Left lung (tissue), 4 donors: ENCODE measurements at regions not wholly inside any gene's neighbourhood (a gene's known extent, or its start where the extent isn't known, plus 50 kb on each side); places are given as distances from the start of the nearest gene placed in this dataset.

Experiments used
- ATAC-seq: fragments of 200-7000 bp; cut with Tn5 transposase; one replicate; pipeline ENCODE4 v1.9.1; 2020; ENCODE audit warnings: moderate library complexity
- DNase-seq, 4 donors: peaks; one replicate each; pipeline ENCODE4 v3.0.0-alpha.2; 2013 to 2020
- H3K27ac ChIP-seq, 2 donors: fragments of 200-600 bp; sonication (generic) in 1 of 2; one replicate each; pipeline versions ENCODE4 v1.5.0 to v1.8.0; 2020 to 2021
- H3K27me3 ChIP-seq, 2 donors: fragments of 200-600 bp; sonication (generic) in 1 of 2; one replicate each; pipeline versions ENCODE4 v1.5.0 to v1.8.0; 2020 to 2021
- H3K36me3 ChIP-seq, 2 donors: fragments of 200-600 bp; sonication (generic) in 1 of 2; one replicate each; pipeline versions ENCODE4 v1.5.0 to v1.8.0; 2020 to 2021
- H3K4me1 ChIP-seq, 2 donors: fragments of 200-600 bp; one replicate each; pipeline ENCODE4 v1.8.0; 2021
- H3K4me3 ChIP-seq, 2 donors: fragments of 200-600 bp; sonication (generic) in 1 of 2; one replicate each; pipeline versions ENCODE4 v1.5.0 to v1.8.0; 2020 to 2021; ENCODE audit warnings: mild to moderate bottlenecking in 1 of 2
- H3K9me3 ChIP-seq, 2 donors: fragments of 200-600 bp; sonication (generic) in 1 of 2; one replicate each; pipeline versions ENCODE4 v1.5.0 to v1.8.0; 2020 to 2021
- CTCF ChIP-seq, 2 donors: fragments of 200-600 bp; sonication (generic) in 1 of 2; IDR thresholded peaks; one replicate each; pipeline versions ENCODE4 v1.5.0 to v1.8.0; 2021; ENCODE audit warnings: antibody characterized with exemption in 2 of 2
- intact Hi-C, 2 donors: fragments of 100-400 bp; cut with DNase I; formaldehyde crosslinking; loops; one replicate each; pipeline versions ENCODE4 v1.11.2 to v1.14.2; 2022
- donor health status: DM: no; HTN: yes; CAD: no.
- donor health status: DM: no; HTN: no; CAD: no.

DNA sequence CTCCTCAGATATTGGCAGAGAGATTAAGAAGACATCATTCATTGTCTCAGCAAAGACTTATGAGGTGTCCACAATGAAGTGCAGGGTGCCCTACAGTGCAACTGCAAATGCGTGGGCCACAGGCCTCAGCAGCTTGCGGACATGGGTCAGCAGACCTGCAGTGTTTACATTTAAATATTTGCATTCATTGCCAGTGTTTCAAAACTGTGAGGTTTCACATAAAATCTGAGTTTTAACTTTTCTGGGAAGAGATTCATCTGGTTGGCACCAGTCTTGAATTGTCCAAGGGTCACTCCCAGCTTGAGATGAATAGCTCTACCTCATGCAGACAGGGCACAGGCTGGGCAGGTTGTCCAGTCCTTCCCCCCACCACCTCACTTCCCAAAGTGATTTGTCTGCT, 286.8 kb upstream of the DUSP10 start:
- DNase-seq, result no peak
- TF ChIP-seq CTCF (IDR thresholded peaks at IDR 0.05), result no peak
- intact Hi-C loops, result no loop called here

GRCh38 chr1:222028116-222028515, 286.2 kb upstream of the DUSP10 start:
- Histone ChIP-seq H3K4me3 (no peak overlapping the region), H3K36me3 (no peaks in the 10 kb centered on the region), H3K27ac (no peak overlapping the region), H3K4me1 (no peaks in the 10 kb centered on the region), H3K27me3 (no peaks in the 10 kb centered on the region), H3K9me3 (no peaks in the 10 kb centered on the region)
- DNase-seq, result no peak
- TF ChIP-seq CTCF (IDR thresholded peaks at IDR 0.05), result no peak
- intact Hi-C loops, result no loop called here
- ATAC-seq, result no peak

More for the DNA sequence above, 286.8 kb upstream of the DUSP10 start:
- H3K4me3 ChIP-seq, result no peak overlapping the region
- no peaks in the 10 kb centered on the region for H3K4me1 ChIP-seq
- H3K36me3 ChIP-seq, result no peaks in the 10 kb centered on the region
- no peak overlapping the region for H3K27ac ChIP-seq
- no peaks in the 10 kb centered on the region for H3K27me3 ChIP-seq
- no peaks in the 10 kb centered on the region for H3K9me3 ChIP-seq
- no peak for ATAC-seq

- no peaks in the 10 kb centered on the region for H3K9me3 ChIP-seq
- TF ChIP-seq CTCF (IDR thresholded peaks at IDR 0.05), result no peak
- DNase-seq (no peak), ATAC-seq (no peak)
- no peak overlapping the region for H3K4me3 ChIP-seq
- intact Hi-C loops, result no loop called here
- no peak overlapping the region for H3K27ac ChIP-seq
- H3K36me3 ChIP-seq, result no peaks in the 10 kb centered on the region
- no peaks in the 10 kb centered on the region for H3K4me1 ChIP-seq
- no peaks in the 10 kb centered on the region for H3K27me3 ChIP-seq
Observed at GRCh38 chr1:222026280-222026679, 284.4 kb upstream of the DUSP10 start.

- no peak overlapping the region for H3K27ac ChIP-seq
- intact Hi-C loops, result no loop called here
- no peaks in the 10 kb centered on the region for H3K4me1 ChIP-seq
- no peaks in the 10 kb centered on the region for H3K9me3 ChIP-seq
- ATAC-seq, result no peak
- no peak for TF ChIP-seq CTCF (IDR thresholded peaks at IDR 0.05)
- DNase-seq, result no peak
- no peaks in the 10 kb centered on the region for H3K27me3 ChIP-seq
- H3K4me3 ChIP-seq, result no peak overlapping the region
- H3K36me3 ChIP-seq, result no peaks in the 10 kb centered on the region
Observed at GRCh38 chr1:222023025-222023424, 281.1 kb upstream of the DUSP10 start.

GRCh38 chr1:222021129-222021528, 279.2 kb upstream of the DUSP10 start:
- intact Hi-C loops, result no loop called here

More at GRCh38 chr1:222021129-222021528, 279.2 kb upstream of the DUSP10 start:
- DNase-seq (no peak), ATAC-seq (no peak)
- no peaks in the 10 kb centered on the region for H3K36me3 ChIP-seq
- no peak overlapping the region for H3K4me3 ChIP-seq
- H3K27me3 ChIP-seq, result no peaks in the 10 kb centered on the region
- H3K9me3 ChIP-seq, result no peaks in the 10 kb centered on the region
- TF ChIP-seq CTCF (IDR thresholded peaks at IDR 0.05), result no peak
- no peak overlapping the region for H3K27ac ChIP-seq
- no peaks in the 10 kb centered on the region for H3K4me1 ChIP-seq
